ENCODE measurements at regions not wholly inside any gene's neighbourhood (a gene's known extent, or its start where the extent isn't known, plus 50 kb on each side); places are given as distances from the start of the nearest gene placed in this dataset.

GRCh38 chr11:81484196-81484595, 1249.5 kb downstream of the FAM181B start:
- H3K27me3 ChIP-seq (ENCODE audit: control insufficient read depth, insufficient read depth, low read length) = no peaks in the 10 kb centered on the region
- no peak overlapping the region for H3K4me3 ChIP-seq (ENCODE audit: low read length in 3 of 3)
- no peak for TF ChIP-seq CTCF (IDR thresholded peaks at IDR 0.05; ENCODE audit: borderline replicate concordance, extremely low read depth, insufficient read depth)
- FAIRE-seq (no peak), DNase-seq (no peak)
- H3K36me3 ChIP-seq (ENCODE audit: control insufficient read depth in 2 of 3, insufficient read depth in 3 of 3, low read length in 3 of 3) = no peaks in the 10 kb centered on the region
- H3K4me1 ChIP-seq (ENCODE audit: control insufficient read depth in 2 of 3, insufficient read depth in 2 of 3, low read depth in 1 of 3, low read length in 3 of 3) = no peaks in the 10 kb centered on the region
- intact Hi-C loops (cut with DNase I) = no loop called here
- no peaks in the 10 kb centered on the region for H3K9me3 ChIP-seq (ENCODE audit: control insufficient read depth in 2 of 3, insufficient read depth in 1 of 3, low read length in 3 of 3)
- H3K27ac ChIP-seq (ENCODE audit: low read depth in 2 of 2, low read length in 2 of 2) = no peak overlapping the region
- no peak overlapping the region for H3K9ac ChIP-seq (ENCODE audit: low read length in 3 of 3)

- no peaks in the 10 kb centered on the region for H3K9me3 ChIP-seq (ENCODE audit: control insufficient read depth in 2 of 3, insufficient read depth in 1 of 3, low read length in 3 of 3)
- no peak for TF ChIP-seq CTCF (IDR thresholded peaks at IDR 0.05; ENCODE audit: borderline replicate concordance, extremely low read depth, insufficient read depth)
- no peak overlapping the region for H3K4me3 ChIP-seq (ENCODE audit: low read length in 3 of 3)
- FAIRE-seq (no peak), DNase-seq (no peak)
- intact Hi-C loops (cut with DNase I) = loop anchor here (5.0 kb wide), 1 partner anchor 50 kb away; no protein-coding TSS in a partner anchor
- H3K4me1 ChIP-seq (ENCODE audit: control insufficient read depth in 2 of 3, insufficient read depth in 2 of 3, low read depth in 1 of 3, low read length in 3 of 3) = no peaks in the 10 kb centered on the region
- no peak overlapping the region for H3K9ac ChIP-seq (ENCODE audit: low read length in 3 of 3)
- H3K36me3 ChIP-seq (ENCODE audit: control insufficient read depth in 2 of 3, insufficient read depth in 3 of 3, low read length in 3 of 3) = no peaks in the 10 kb centered on the region
- H3K27ac ChIP-seq (ENCODE audit: low read depth in 2 of 2, low read length in 2 of 2) = no peak overlapping the region
- H3K27me3 ChIP-seq (ENCODE audit: control insufficient read depth, insufficient read depth, low read length) = no peaks in the 10 kb centered on the region
Measured at GRCh38 chr11:81477277-81477676, 1256.4 kb downstream of the FAM181B start.

- no peaks in the 10 kb centered on the region for H3K27me3 ChIP-seq (ENCODE audit: control insufficient read depth, insufficient read depth, low read length)
- FAIRE-seq (no peak), DNase-seq (no peak)
- H3K4me1 ChIP-seq (ENCODE audit: control insufficient read depth in 2 of 3, insufficient read depth in 2 of 3, low read depth in 1 of 3, low read length in 3 of 3) = no peaks in the 10 kb centered on the region
- no peak for TF ChIP-seq CTCF (IDR thresholded peaks at IDR 0.05; ENCODE audit: borderline replicate concordance, extremely low read depth, insufficient read depth)
- H3K36me3 ChIP-seq (ENCODE audit: control insufficient read depth in 2 of 3, insufficient read depth in 3 of 3, low read length in 3 of 3) = no peaks in the 10 kb centered on the region
- intact Hi-C loops (cut with DNase I) = loop anchor here (5.0 kb wide), 1 partner anchor 49 kb away; no protein-coding TSS in a partner anchor
- H3K4me3 ChIP-seq (ENCODE audit: low read length in 3 of 3) = no peak overlapping the region
- H3K27ac ChIP-seq (ENCODE audit: low read depth in 2 of 2, low read length in 2 of 2) = no peak overlapping the region
- no peak overlapping the region for H3K9ac ChIP-seq (ENCODE audit: low read length in 3 of 3)
- no peaks in the 10 kb centered on the region for H3K9me3 ChIP-seq (ENCODE audit: control insufficient read depth in 2 of 3, insufficient read depth in 1 of 3, low read length in 3 of 3)
Measured at GRCh38 chr11:81476345-81476744, 1257.3 kb downstream of the FAM181B start.

GRCh38 chr11:81472646-81473045, 1261.0 kb downstream of the FAM181B start:
- Histone ChIP-seq H3K4me1 (ENCODE audit: control insufficient read depth in 2 of 3, insufficient read depth in 2 of 3, low read depth in 1 of 3, low read length in 3 of 3) (no peaks in the 10 kb centered on the region), H3K27ac (ENCODE audit: low read depth in 2 of 2, low read length in 2 of 2) (no peak overlapping the region), H3K9ac (ENCODE audit: low read length in 3 of 3) (no peak overlapping the region), H3K27me3 (ENCODE audit: control insufficient read depth, insufficient read depth, low read length) (no peaks in the 10 kb centered on the region), H3K36me3 (ENCODE audit: control insufficient read depth in 2 of 3, insufficient read depth in 3 of 3, low read length in 3 of 3) (no peaks in the 10 kb centered on the region), H3K9me3 (ENCODE audit: control insufficient read depth in 2 of 3, insufficient read depth in 1 of 3, low read length in 3 of 3) (no peaks in the 10 kb centered on the region), H3K4me3 (ENCODE audit: low read length in 3 of 3) (no peak overlapping the region)
- TF ChIP-seq CTCF (IDR thresholded peaks at IDR 0.05; ENCODE audit: borderline replicate concordance, extremely low read depth, insufficient read depth) = no peak
- no peak for DNase-seq
- intact Hi-C loops (cut with DNase I) = no loop called here
- no peak for FAIRE-seq
